ENCODE measurements at regions not wholly inside any gene's neighbourhood (a gene's known extent, or its start where the extent isn't known, plus 50 kb on each side); places are given as distances from the start of the nearest gene placed in this dataset.
"Not testable (repeated sequence)": the region's sequence is repeated elsewhere in the genome, so short reads cannot be mapped to it uniquely, and the experiment has no call there.

- DNase-seq (ENCODE audit: low spot score): no peak
These were observed 981.1 kb downstream of the SLC6A15 start for GRCh38 chr12:83931451-83931850.

GRCh38 chr12:83929792-83930191 lies 982.8 kb downstream of the SLC6A15 start:
- DNase-seq (ENCODE audit: low spot score): not testable (repeated sequence)

GRCh38 chr12:83920821-83921547 lies 991.6 kb downstream of the SLC6A15 start:
- DNase-seq (ENCODE audit: low spot score): no peak

- no peak for DNase-seq (ENCODE audit: low spot score)
These were observed 993.5 kb downstream of the SLC6A15 start for GRCh38 chr12:83919081-83919480.

- no peak for DNase-seq (ENCODE audit: low spot score)
These were observed 1008.4 kb downstream of the SLC6A15 start for GRCh38 chr12:83904175-83904574.

- no peak for DNase-seq (ENCODE audit: low spot score)
These were observed 1016.2 kb downstream of the SLC6A15 start for GRCh38 chr12:83896416-83896815.

- no peak for DNase-seq (ENCODE audit: low spot score)
These were observed 1019.5 kb downstream of the SLC6A15 start for GRCh38 chr12:83893101-83893500.

- DNase-seq (ENCODE audit: low spot score): no peak
These were observed 1022.9 kb downstream of the SLC6A15 start for GRCh38 chr12:83889745-83890144.

GRCh38 chr12:83886479-83886878 lies 1026.1 kb downstream of the SLC6A15 start:
- no peak for DNase-seq (ENCODE audit: low spot score)

GRCh38 chr12:83870921-83871599 lies 1041.5 kb downstream of the SLC6A15 start:
- not testable (repeated sequence) for DNase-seq (ENCODE audit: low spot score)

- DNase-seq (ENCODE audit: low spot score): no peak
These were observed 1046.1 kb downstream of the SLC6A15 start for GRCh38 chr12:83866477-83866876.

- no peak for DNase-seq (ENCODE audit: low spot score)
These were observed 1047.2 kb downstream of the SLC6A15 start for GRCh38 chr12:83865431-83865830.

- DNase-seq (ENCODE audit: low spot score): no peak
These were observed 1048.5 kb downstream of the SLC6A15 start for GRCh38 chr12:83864054-83864453.

GRCh38 chr12:83859021-83859420 lies 1053.6 kb downstream of the SLC6A15 start:
- DNase-seq (ENCODE audit: low spot score): no peak

- DNase-seq (ENCODE audit: low spot score): no peak
These were observed 1055.8 kb downstream of the SLC6A15 start for GRCh38 chr12:83856803-83857202.

GRCh38 chr12:83850531-83850930 lies 1062.1 kb downstream of the SLC6A15 start:
- DNase-seq (ENCODE audit: low spot score): no peak

- DNase-seq (ENCODE audit: low spot score): no peak
These were observed 1063.9 kb downstream of the SLC6A15 start for GRCh38 chr12:83848702-83849101.

- no peak for DNase-seq (ENCODE audit: low spot score)
These were observed 1069.1 kb downstream of the SLC6A15 start for GRCh38 chr12:83843541-83843940.

GRCh38 chr12:83841620-83842019 lies 1071.0 kb downstream of the SLC6A15 start:
- DNase-seq (ENCODE audit: low spot score): no peak

GRCh38 chr12:83827860-83828259 lies 1084.7 kb downstream of the SLC6A15 start:
- DNase-seq (ENCODE audit: low spot score): no peak

- DNase-seq (ENCODE audit: low spot score): peak; percentile 18
These were observed 1085.4 kb downstream of the SLC6A15 start for GRCh38 chr12:83827193-83827592.

- peak; percentile 45 for DNase-seq (ENCODE audit: low spot score)
These were observed 1086.5 kb downstream of the SLC6A15 start for GRCh38 chr12:83826112-83826511.

GRCh38 chr12:83823386-83824045 lies 1089.1 kb downstream of the SLC6A15 start:
- DNase-seq (ENCODE audit: low spot score): peak; percentile 35

Data from COLO829 (cell line).